WTC11 (cell line): ENCODE measurements at regions not wholly inside any gene's neighbourhood (a gene's known extent, or its start where the extent isn't known, plus 50 kb on each side); places are given as distances from the start of the nearest gene placed in this dataset.

Source experiments
- ATAC-seq: fragments of 200-7000 bp; cut with Tn5 transposase; 2 replicates; pipeline ENCODE4 v1.10.0; 2021; ENCODE audit warnings: mild to moderate bottlenecking, moderate library complexity
- CTCF ChIA-PET: fragments of 300-600 bp; sonication (Branson Sonifier 250); formaldehyde crosslinking; loops from one replicate; lab custom pipeline; 2021; ENCODE audit warnings: antibody characterized with exemption; lab: Charles Lee
- POLR2A ChIA-PET: fragments of 350-600 bp; sonication (Branson Sonifier 250); formaldehyde crosslinking; loops from one replicate; lab custom pipeline; 2021; ENCODE audit warnings: antibody characterized with exemption; lab: Charles Lee
- DNase-seq: peaks from one replicate; pipeline ENCODE4 v3.0.0; 2021; ENCODE audit warnings: low spot score
- H3K27ac Mint-ChIP-seq: 2 replicates; pipeline ENCODE4 v1.8.0; 2021; ENCODE audit warnings: mixed read lengths
- H3K27me3 Mint-ChIP-seq: 2 replicates; pipeline ENCODE4 v1.8.0; 2021; ENCODE audit warnings: low read depth, mild to moderate bottlenecking, moderate library complexity, mixed read lengths
- H3K36me3 Mint-ChIP-seq: 2 replicates; pipeline ENCODE4 v1.8.0; 2021; ENCODE audit warnings: mixed read lengths
- H3K4me1 Mint-ChIP-seq: 2 replicates; pipeline ENCODE4 v1.8.0; 2022; ENCODE audit warnings: mixed read lengths
- H3K4me3 Mint-ChIP-seq: 2 replicates; pipeline ENCODE4 v1.8.0; 2021; ENCODE audit warnings: mild to moderate bottlenecking, moderate library complexity, mixed read lengths
- H3K9me3 Mint-ChIP-seq: 2 replicates; pipeline ENCODE4 v1.8.0; 2021; ENCODE audit warnings: mixed read lengths
- ARID4B ChIP-seq: sonication (generic); formaldehyde crosslinking; IDR thresholded peaks from 2 replicates; pipeline ENCODE4 v1.8.0; 2023; ENCODE audit warnings: missing genetic modification reagents, mild to moderate bottlenecking, borderline replicate concordance
- CDX4 ChIP-seq: fragments of 250-450 bp; sonication (Bioruptor Pico); IDR thresholded peaks from 2 replicates; pipeline ENCODE4 v1.9.0; 2021; ENCODE audit warnings: moderate library complexity, mild to moderate bottlenecking, inconsistent platforms, borderline replicate concordance
- ERG ChIP-seq: fragments of 250-450 bp; sonication (Bioruptor Pico); IDR thresholded peaks from 2 replicates; pipeline ENCODE4 v1.8.0; 2021; ENCODE audit warnings: mild to moderate bottlenecking
- ESRRA ChIP-seq: sonication (generic); formaldehyde crosslinking; IDR thresholded peaks from 2 replicates; pipeline ENCODE4 v1.8.1; 2022; ENCODE audit warnings: mild to moderate bottlenecking, missing genetic modification reagents, borderline replicate concordance
- IRF1 ChIP-seq: sonication (generic); formaldehyde crosslinking; IDR thresholded peaks from 2 replicates; pipeline ENCODE4 v1.8.0; 2023; ENCODE audit warnings: missing genetic modification reagents
- IRF2 ChIP-seq: sonication (generic); formaldehyde crosslinking; IDR thresholded peaks from 2 replicates; pipeline ENCODE4 v1.8.0; 2022; ENCODE audit warnings: low read depth, missing genetic modification reagents, borderline replicate concordance
- MYBL2 ChIP-seq: sonication (generic); formaldehyde crosslinking; IDR thresholded peaks from 2 replicates; pipeline ENCODE4 v1.8.1; 2023; ENCODE audit warnings: mild to moderate bottlenecking, moderate library complexity, missing genetic modification reagents
- NFATC4 ChIP-seq: fragments of 250-450 bp; sonication (Bioruptor Pico); IDR thresholded peaks from 2 replicates; pipeline ENCODE4 v1.9.0; 2021; ENCODE audit warnings: mild to moderate bottlenecking
- NR1H2 ChIP-seq: sonication (generic); formaldehyde crosslinking; IDR thresholded peaks from 2 replicates; pipeline ENCODE4 v1.9.0; 2021; ENCODE audit warnings: mild to moderate bottlenecking, moderate library complexity, missing genetic modification reagents
- PRDM15 ChIP-seq: sonication (generic); formaldehyde crosslinking; IDR thresholded peaks from 2 replicates; pipeline ENCODE4 v1.8.0; 2022; ENCODE audit warnings: missing genetic modification reagents
- PRRX2 ChIP-seq: fragments of 250-450 bp; sonication (Bioruptor Pico); IDR thresholded peaks from 2 replicates; pipeline ENCODE4 v1.8.0; 2021; ENCODE audit warnings: mild to moderate bottlenecking
- RELA ChIP-seq: sonication (generic); formaldehyde crosslinking; IDR thresholded peaks from 2 replicates; pipeline ENCODE4 v1.8.1; 2022; ENCODE audit warnings: missing genetic modification reagents, mild to moderate bottlenecking, borderline replicate concordance
- TEAD1 ChIP-seq: sonication (generic); formaldehyde crosslinking; IDR thresholded peaks from 2 replicates; pipeline ENCODE4 v1.8.0; 2022; ENCODE audit warnings: mild to moderate bottlenecking, missing genetic modification reagents
- TP53 ChIP-seq: sonication (generic); formaldehyde crosslinking; IDR thresholded peaks from 2 replicates; pipeline ENCODE4 v1.8.1; 2023; ENCODE audit warnings: mild to moderate bottlenecking, missing genetic modification reagents
- USF1 ChIP-seq: sonication (generic); formaldehyde crosslinking; IDR thresholded peaks from 2 replicates; pipeline ENCODE4 v1.8.0; 2022; ENCODE audit warnings: mild to moderate bottlenecking, missing genetic modification reagents
- ZBTB21 ChIP-seq: sonication (generic); formaldehyde crosslinking; IDR thresholded peaks from 2 replicates; pipeline ENCODE4 v1.8.1; 2023; ENCODE audit warnings: mild to moderate bottlenecking, missing genetic modification reagents, borderline replicate concordance
- ZBTB43 ChIP-seq: sonication (generic); formaldehyde crosslinking; IDR thresholded peaks from 2 replicates; pipeline ENCODE4 v1.8.1; 2023; ENCODE audit warnings: mild to moderate bottlenecking, missing genetic modification reagents
- ZNF423 ChIP-seq: fragments of 250-450 bp; sonication (Bioruptor Pico); IDR thresholded peaks from 2 replicates; pipeline ENCODE4 v2.1.2; 2022; ENCODE audit warnings: mild to moderate bottlenecking, moderate library complexity

GRCh38 chr13:24104723-24105122, 55.8 kb upstream of the SPATA13 start:
- Mint-ChIP-seq H3K27me3 (no peaks in the 10 kb centered on the region), H3K4me3 (no peak overlapping the region), H3K27ac (no peak overlapping the region), H3K9me3 (0 out of 2 replicates have a peak, but pooled peaks cover 4% of the 10 kb centered on the region), H3K36me3 (no peaks in the 10 kb centered on the region), H3K4me1 (peaks cover 4% of the 10 kb centered on the region)
- no peak for DNase-seq
- POLR2A ChIA-PET, result interaction anchor here (1.1 kb wide), 1 partner anchor 10 kb away, joined by 3 read pairs; no protein-coding TSS in a partner anchor
- ATAC-seq, result no peak
- CTCF ChIA-PET, result interaction anchor here (1.1 to 1.4 kb wide), 2 partner anchors 52 to 85 kb away, joined by 3 to 4 read pairs; no protein-coding TSS in a partner anchor
- TF ChIP-seq ESRRA (no peak), NFATC4 (CRISPR knock-in tag) (no peak), MYBL2 (no peak), TP53 (CRISPR knock-in tag) (no peak), RELA (no peak), ZBTB21 (no peak), PRRX2 (CRISPR knock-in tag) (no peak), ERG (no peak), PRDM15 (CRISPR knock-in tag) (no peak), NR1H2 (CRISPR knock-in tag) (no peak), CDX4 (CRISPR knock-in tag) (no peak), TEAD1 (CRISPR knock-in tag) (no peak), IRF2 (CRISPR knock-in tag) (no peak), USF1 (CRISPR knock-in tag) (no peak), ARID4B (no peak), ZNF423 (CRISPR knock-in tag) (no peak), ZBTB43 (no peak), IRF1 (CRISPR knock-in tag) (no peak)
